ENCODE measurements at regions not wholly inside any gene's neighbourhood (a gene's known extent, or its start where the extent isn't known, plus 50 kb on each side); places are given as distances from the start of the nearest gene placed in this dataset.
"Not testable (repeated sequence)": the region's sequence is repeated elsewhere in the genome, so short reads cannot be mapped to it uniquely, and the experiment has no call there.

- TF ChIP-seq, protein P1, sequence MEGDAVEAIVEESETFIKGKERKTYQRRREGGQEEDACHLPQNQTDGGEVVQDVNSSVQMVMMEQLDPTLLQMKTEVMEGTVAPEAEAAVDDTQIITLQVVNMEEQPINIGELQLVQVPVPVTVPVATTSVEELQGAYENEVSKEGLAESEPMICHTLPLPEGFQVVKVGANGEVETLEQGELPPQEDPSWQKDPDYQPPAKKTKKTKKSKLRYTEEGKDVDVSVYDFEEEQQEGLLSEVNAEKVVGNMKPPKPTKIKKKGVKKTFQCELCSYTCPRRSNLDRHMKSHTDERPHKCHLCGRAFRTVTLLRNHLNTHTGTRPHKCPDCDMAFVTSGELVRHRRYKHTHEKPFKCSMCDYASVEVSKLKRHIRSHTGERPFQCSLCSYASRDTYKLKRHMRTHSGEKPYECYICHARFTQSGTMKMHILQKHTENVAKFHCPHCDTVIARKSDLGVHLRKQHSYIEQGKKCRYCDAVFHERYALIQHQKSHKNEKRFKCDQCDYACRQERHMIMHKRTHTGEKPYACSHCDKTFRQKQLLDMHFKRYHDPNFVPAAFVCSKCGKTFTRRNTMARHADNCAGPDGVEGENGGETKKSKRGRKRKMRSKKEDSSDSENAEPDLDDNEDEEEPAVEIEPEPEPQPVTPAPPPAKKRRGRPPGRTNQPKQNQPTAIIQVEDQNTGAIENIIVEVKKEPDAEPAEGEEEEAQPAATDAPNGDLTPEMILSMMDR (IDR thresholded peaks at IDR 0.05) = not testable (repeated sequence)
- TF ChIP-seq POLR2A (IDR thresholded peaks at IDR 0.05) = not testable (repeated sequence)
Observed at GRCh38 chr7:159309214-159309613, 164.5 kb upstream of the VIPR2 start.

Data from right lobe of liver (tissue), 4 donors.